GM23338 (cell line): ENCODE measurements at regions not wholly inside any gene's neighbourhood (a gene's known extent, or its start where the extent isn't known, plus 50 kb on each side); places are given as distances from the start of the nearest gene placed in this dataset.

Source experiments
- ATAC-seq: fragments of 200-7000 bp; cut with Tn5 transposase; 3 replicates; pipeline ENCODE4 v1.9.1; 2020
- DNase-seq: peaks from one replicate; pipeline ENCODE4 v3.0.0-alpha.2; 2015; ENCODE audit warnings: low spot score
- H2AFZ ChIP-seq: fragments of 200-600 bp; sonication (generic); 2 replicates; pipeline ENCODE4 v1.8.0; 2016; ENCODE audit warnings: antibody characterized with exemption, mild to moderate bottlenecking, moderate library complexity
- H3F3A ChIP-seq: fragments of 200-600 bp; sonication (generic); replicated peaks from 2 replicates; pipeline ENCODE4 v1.8.0; 2017; ENCODE audit warnings: antibody characterized with exemption, mixed run types, low read depth
- H3K27ac ChIP-seq: fragments of 200-600 bp; sonication (generic); 2 replicates; pipeline ENCODE4 v1.6.1; 2016; ENCODE audit warnings: low read depth
- H3K27me3 ChIP-seq: fragments of 200-600 bp; sonication (generic); 2 replicates; pipeline ENCODE4 v1.8.0; 2016; ENCODE audit warnings: mild to moderate bottlenecking, mixed run types, moderate library complexity; ENCODE audit not compliant: insufficient read depth
- H3K36me3 ChIP-seq: fragments of 200-600 bp; sonication (generic); 2 replicates; pipeline ENCODE4 v1.8.0; 2016; ENCODE audit warnings: mild to moderate bottlenecking; ENCODE audit not compliant: insufficient read depth
- H3K4me1 ChIP-seq: fragments of 200-600 bp; sonication (generic); 2 replicates; pipeline ENCODE4 v1.8.0; 2016; ENCODE audit warnings: mild to moderate bottlenecking, moderate library complexity; ENCODE audit not compliant: insufficient read depth
- H3K4me2 ChIP-seq: fragments of 200-600 bp; sonication (generic); 2 replicates; pipeline ENCODE4 v1.7.1; 2017; ENCODE audit warnings: mixed run types
- H3K4me3 ChIP-seq: fragments of 200-600 bp; sonication (generic); 2 replicates; pipeline ENCODE4 v1.6.1; 2016; ENCODE audit warnings: mixed run types
- H3K79me2 ChIP-seq: fragments of 200-600 bp; sonication (generic); replicated peaks from 2 replicates; pipeline ENCODE4 v1.8.0; 2017; ENCODE audit warnings: mild to moderate bottlenecking; ENCODE audit not compliant: insufficient read depth
- H3K9me2 ChIP-seq: fragments of 200-600 bp; sonication (generic); 2 replicates; pipeline ENCODE4 v1.8.0; 2017; ENCODE audit not compliant: insufficient read depth
- H4K20me1 ChIP-seq: fragments of 200-600 bp; sonication (generic); replicated peaks from 2 replicates; pipeline ENCODE4 v1.8.0; 2017; ENCODE audit warnings: mild to moderate bottlenecking; ENCODE audit not compliant: insufficient read depth
- H3K27ac Mint-ChIP-seq: 2 replicates; pipeline ENCODE4 v1.8.0; 2020; ENCODE audit warnings: inconsistent platforms, mild to moderate bottlenecking, moderate library complexity, mixed read lengths
- H3K27me3 Mint-ChIP-seq: 3 replicates; pipeline ENCODE4 v1.8.0; 2022; ENCODE audit warnings: low read depth, mild to moderate bottlenecking, moderate library complexity, mixed read lengths, inconsistent platforms; ENCODE audit not compliant: insufficient read depth, poor library complexity
- H3K36me3 Mint-ChIP-seq: 3 replicates; pipeline ENCODE4 v1.8.0; 2021; ENCODE audit warnings: low read depth, mild to moderate bottlenecking, inconsistent platforms, moderate library complexity, mixed read lengths
- H3K4me1 Mint-ChIP-seq: 3 replicates; pipeline ENCODE4 v1.8.0; 2020; ENCODE audit warnings: mild to moderate bottlenecking, inconsistent platforms, mixed read lengths
- H3K4me3 Mint-ChIP-seq: 3 replicates; pipeline ENCODE4 v1.8.0; 2021; ENCODE audit warnings: moderate library complexity, mild to moderate bottlenecking, inconsistent platforms, mixed read lengths
- H3K9me3 Mint-ChIP-seq: 3 replicates; pipeline ENCODE4 v1.8.0; 2020; ENCODE audit warnings: moderate library complexity, mild to moderate bottlenecking, inconsistent platforms, mixed read lengths
- CREB1 ChIP-seq: fragments of 250-450 bp; sonication (Bioruptor Pico); IDR thresholded peaks from 2 replicates; pipeline ENCODE4 v1.5.0; 2020; ENCODE audit warnings: low read depth, mild to moderate bottlenecking, moderate library complexity
- CTCF ChIP-seq, 2 experiments: fragments of 200-600 bp in 1 of 2; sonication (generic) in 1 of 2; conservative IDR thresholded peaks; 2 replicates each; pipeline versions ENCODE4 v1.5.1 to v1.6.1; 2016 to 2017; ENCODE audit warnings: antibody characterized with exemption in 2 of 2, low read depth in 2 of 2, mild to moderate bottlenecking in 2 of 2, moderate library complexity in 1 of 2
- ETS1 ChIP-seq: IDR thresholded peaks from 2 replicates; pipeline ENCODE4 v1.6.1; 2016; ENCODE audit warnings: antibody characterized with exemption
- EZH2phosphoT487 ChIP-seq: fragments of 200-600 bp; sonication (generic); IDR thresholded peaks from one replicate; pipeline ENCODE4 v1.8.1; 2018; ENCODE audit warnings: antibody characterized with exemption; ENCODE audit not compliant: unreplicated experiment
- JUNB ChIP-seq: IDR thresholded peaks from one replicate; pipeline ENCODE4 v1.6.1; 2016; ENCODE audit warnings: antibody characterized with exemption; ENCODE audit not compliant: unreplicated experiment
- NANOG ChIP-seq: IDR thresholded peaks from 2 replicates; pipeline ENCODE4 v1.6.1; 2016; ENCODE audit warnings: antibody characterized with exemption, borderline replicate concordance
- POLR2AphosphoS5 ChIP-seq: IDR thresholded peaks from 2 replicates; pipeline ENCODE4 v1.6.1; 2016; ENCODE audit warnings: antibody characterized with exemption, low read depth
- REST ChIP-seq: IDR thresholded peaks from one replicate; pipeline ENCODE4 v1.6.1; 2018; ENCODE audit warnings: antibody characterized with exemption; ENCODE audit not compliant: unreplicated experiment
- ZNF114 ChIP-seq: fragments of 250-450 bp; sonication (Bioruptor Pico); IDR thresholded peaks from 2 replicates; pipeline ENCODE4 v1.5.0; 2020; ENCODE audit warnings: mild to moderate bottlenecking, moderate library complexity
- ZNF331 ChIP-seq: fragments of 250-450 bp; sonication (Bioruptor Pico); IDR thresholded peaks from 2 replicates; pipeline ENCODE4 v1.5.0; 2020; ENCODE audit warnings: low read depth, mild to moderate bottlenecking, moderate library complexity
- ZNF462 ChIP-seq: fragments of 250-450 bp; sonication (Bioruptor Pico); IDR thresholded peaks from 2 replicates; pipeline ENCODE4 v1.5.0; 2020; ENCODE audit warnings: mild to moderate bottlenecking, moderate library complexity

- no peak for TF ChIP-seq ETS1
Measured at GRCh38 chr4:108432418-108432817, 188.0 kb upstream of the RPL34 start (continued).

GRCh38 chr4:108431986-108432385, 188.4 kb upstream of the RPL34 start:
- Histone ChIP-seq H3K27ac (no peak overlapping the region), H3F3A (no peaks in the 10 kb centered on the region), H3K4me1 (no peaks in the 10 kb centered on the region), H3K4me2 (no peak overlapping the region), H4K20me1 (no peaks in the 10 kb centered on the region; the same call in 1 of the 2 replicates), H2AFZ (no peak overlapping the region), H3K27me3 (no peaks in the 10 kb centered on the region), H3K79me2 (no peaks in the 10 kb centered on the region), H3K9me2 (no peaks in the 10 kb centered on the region), H3K36me3 (no peaks in the 10 kb centered on the region; the same call in 1 of the 2 replicates), H3K4me3 (no peak overlapping the region)
- H3K27ac Mint-ChIP-seq, result no peak overlapping the region
- H3K36me3 Mint-ChIP-seq, result no peaks in the 10 kb centered on the region
- peaks cover 2% of the 10 kb centered on the region for H3K27me3 Mint-ChIP-seq
- no peaks in the 10 kb centered on the region for H3K4me1 Mint-ChIP-seq
- ATAC-seq, result no peak
- no peak for TF ChIP-seq JUNB
- TF ChIP-seq NANOG, result no peak
- TF ChIP-seq ZNF331 (CRISPR knock-in tag), result no peak
- no peak for TF ChIP-seq CTCF (conservative IDR thresholded peaks at IDR 0.05; ENCODE audit: low read depth in 2 of 2)
- no peak for TF ChIP-seq ZNF462 (CRISPR knock-in tag)
- no peak for TF ChIP-seq EZH2phosphoT487
- no peak for TF ChIP-seq ETS1
- TF ChIP-seq POLR2AphosphoS5, result no peak
- TF ChIP-seq ZNF114 (CRISPR knock-in tag), result no peak
- TF ChIP-seq CREB1 (CRISPR knock-in tag), result no peak
- no peak for TF ChIP-seq REST
- DNase-seq, result no peak
- H3K9me3 Mint-ChIP-seq, result peaks cover 3% of the 10 kb centered on the region; the same call in 2 of the 3 replicates
- no peak overlapping the region for H3K4me3 Mint-ChIP-seq
